ENCODE measurements at regions not wholly inside any gene's neighbourhood (a gene's known extent, or its start where the extent isn't known, plus 50 kb on each side); places are given as distances from the start of the nearest gene placed in this dataset.

DNA sequence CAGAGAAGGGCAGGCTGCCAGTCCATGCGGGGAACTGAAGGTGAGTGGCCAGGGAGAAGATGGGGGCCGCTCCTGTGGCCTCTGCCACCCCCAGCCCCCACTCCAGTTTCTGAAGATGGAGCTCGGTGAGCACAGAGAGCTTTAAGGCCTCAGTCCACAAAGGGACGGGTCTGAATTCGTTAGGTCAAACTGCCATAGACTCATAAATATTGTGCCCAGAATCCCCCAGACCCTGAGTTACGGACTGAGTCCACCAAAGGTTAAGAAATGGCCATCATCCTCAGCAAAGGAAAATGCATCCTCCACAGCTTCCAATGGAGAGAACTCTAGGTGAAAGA lies 344.2 kb downstream of the BUD13 start:
- H3K4me3 ChIP-seq (ENCODE audit: control insufficient read depth, low read depth, low read length), result no peak overlapping the region
- TF ChIP-seq, protein P1, sequence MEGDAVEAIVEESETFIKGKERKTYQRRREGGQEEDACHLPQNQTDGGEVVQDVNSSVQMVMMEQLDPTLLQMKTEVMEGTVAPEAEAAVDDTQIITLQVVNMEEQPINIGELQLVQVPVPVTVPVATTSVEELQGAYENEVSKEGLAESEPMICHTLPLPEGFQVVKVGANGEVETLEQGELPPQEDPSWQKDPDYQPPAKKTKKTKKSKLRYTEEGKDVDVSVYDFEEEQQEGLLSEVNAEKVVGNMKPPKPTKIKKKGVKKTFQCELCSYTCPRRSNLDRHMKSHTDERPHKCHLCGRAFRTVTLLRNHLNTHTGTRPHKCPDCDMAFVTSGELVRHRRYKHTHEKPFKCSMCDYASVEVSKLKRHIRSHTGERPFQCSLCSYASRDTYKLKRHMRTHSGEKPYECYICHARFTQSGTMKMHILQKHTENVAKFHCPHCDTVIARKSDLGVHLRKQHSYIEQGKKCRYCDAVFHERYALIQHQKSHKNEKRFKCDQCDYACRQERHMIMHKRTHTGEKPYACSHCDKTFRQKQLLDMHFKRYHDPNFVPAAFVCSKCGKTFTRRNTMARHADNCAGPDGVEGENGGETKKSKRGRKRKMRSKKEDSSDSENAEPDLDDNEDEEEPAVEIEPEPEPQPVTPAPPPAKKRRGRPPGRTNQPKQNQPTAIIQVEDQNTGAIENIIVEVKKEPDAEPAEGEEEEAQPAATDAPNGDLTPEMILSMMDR (IDR thresholded peaks at IDR 0.05; ENCODE audit: control insufficient read depth, insufficient read depth, low read depth, low read length, missing control alignments), result no peak
- DNase-seq (ENCODE audit: low read depth), result no peak

DNA sequence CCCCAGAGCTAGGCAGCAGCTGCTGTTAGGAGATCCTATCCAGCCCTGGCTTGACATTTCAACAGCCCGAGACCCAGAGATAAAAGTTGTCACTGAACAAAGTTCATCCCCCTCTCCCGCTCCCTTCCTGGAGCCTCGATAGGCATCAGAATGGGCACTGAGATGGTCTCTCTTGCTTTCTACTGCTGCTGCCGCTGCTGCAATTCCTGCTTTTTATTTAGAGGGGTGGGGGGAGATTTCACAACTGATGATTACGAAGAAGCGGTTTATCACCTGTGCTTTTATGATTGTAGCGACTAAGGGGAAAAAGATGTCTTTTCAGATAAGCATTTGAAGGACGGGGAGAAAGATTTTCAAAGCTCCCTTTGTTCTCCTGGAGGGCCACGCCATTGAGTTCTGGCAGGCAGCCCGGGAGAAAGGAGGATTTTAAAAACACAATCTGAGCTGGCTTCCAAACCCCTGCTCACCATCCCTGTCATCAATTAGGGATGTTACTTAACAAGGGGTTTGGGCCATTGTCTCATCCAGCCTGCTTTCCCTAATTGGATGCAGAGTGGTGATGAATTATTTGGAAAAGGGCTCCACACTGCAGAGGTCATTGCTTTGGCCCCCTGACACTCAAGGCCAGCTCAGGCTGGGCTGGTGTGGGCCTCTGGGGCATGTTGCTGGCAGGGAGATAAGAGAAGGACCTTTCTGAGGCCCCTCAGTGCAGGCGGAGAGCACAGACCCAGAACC lies 344.7 kb downstream of the BUD13 start:
- DNase-seq (ENCODE audit: low read depth), result no peak
- no peak overlapping the region for H3K4me3 ChIP-seq (ENCODE audit: control insufficient read depth, low read depth, low read length)
- TF ChIP-seq, protein P1 (IDR thresholded peaks at IDR 0.05; ENCODE audit: control insufficient read depth, insufficient read depth, low read depth, low read length, missing control alignments), result no peak

DNA sequence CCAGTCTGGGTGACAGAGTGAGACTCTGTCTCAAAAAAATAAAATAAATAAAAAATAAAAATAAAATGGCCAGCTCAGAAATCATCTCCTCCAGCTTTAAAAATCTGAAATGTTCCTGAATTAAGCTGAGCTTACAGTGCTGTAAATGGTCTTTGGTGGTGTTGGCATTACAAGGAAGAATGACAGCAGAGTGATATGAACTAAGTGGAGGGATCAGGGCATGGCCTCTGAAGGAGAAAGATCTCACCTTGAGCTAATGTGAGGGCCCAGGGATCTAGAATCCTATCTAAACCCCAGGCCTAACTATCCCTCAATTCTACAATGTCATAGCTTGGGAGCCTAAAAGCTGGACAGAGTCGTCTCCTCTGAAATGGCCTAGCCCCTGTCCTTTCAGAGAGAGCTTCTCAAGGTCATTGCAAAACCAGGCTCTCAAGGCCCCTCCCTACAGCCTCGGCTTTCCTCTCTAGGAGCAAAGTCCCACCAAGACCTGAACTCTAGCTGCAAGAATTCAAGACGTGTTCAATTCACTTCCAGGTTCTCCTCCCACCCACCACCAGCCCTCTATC lies 345.4 kb downstream of the BUD13 start:
- DNase-seq (ENCODE audit: low read depth), result no peak
- TF ChIP-seq, protein P1 (IDR thresholded peaks at IDR 0.05; ENCODE audit: control insufficient read depth, insufficient read depth, low read depth, low read length, missing control alignments), result no peak
- H3K4me3 ChIP-seq (ENCODE audit: control insufficient read depth, low read depth, low read length), result no peak overlapping the region

DNA sequence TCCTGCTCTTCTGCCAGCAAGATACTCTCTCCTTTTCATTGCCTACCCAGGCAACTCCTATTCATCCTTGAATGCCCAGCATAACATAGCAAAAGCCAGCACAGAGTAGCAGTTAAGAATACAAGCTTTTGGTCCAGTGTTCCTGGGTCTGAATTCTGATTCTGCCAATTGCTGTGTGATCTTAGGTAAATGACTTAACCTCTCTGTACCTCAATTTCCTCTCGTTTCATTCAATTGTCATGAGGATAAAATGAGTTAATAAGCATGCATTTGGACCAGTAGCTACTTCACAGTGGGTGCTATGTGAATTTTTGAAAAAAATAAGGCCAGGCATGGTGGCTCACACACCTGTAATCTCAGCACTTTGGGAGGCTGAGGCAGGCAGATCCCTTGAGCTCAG lies 346.0 kb downstream of the BUD13 start:
- DNase-seq (ENCODE audit: low read depth), result no peak
- TF ChIP-seq, protein P1 (IDR thresholded peaks at IDR 0.05; ENCODE audit: control insufficient read depth, insufficient read depth, low read depth, low read length, missing control alignments), result no peak
- no peak overlapping the region for H3K4me3 ChIP-seq (ENCODE audit: control insufficient read depth, low read depth, low read length)

DNA sequence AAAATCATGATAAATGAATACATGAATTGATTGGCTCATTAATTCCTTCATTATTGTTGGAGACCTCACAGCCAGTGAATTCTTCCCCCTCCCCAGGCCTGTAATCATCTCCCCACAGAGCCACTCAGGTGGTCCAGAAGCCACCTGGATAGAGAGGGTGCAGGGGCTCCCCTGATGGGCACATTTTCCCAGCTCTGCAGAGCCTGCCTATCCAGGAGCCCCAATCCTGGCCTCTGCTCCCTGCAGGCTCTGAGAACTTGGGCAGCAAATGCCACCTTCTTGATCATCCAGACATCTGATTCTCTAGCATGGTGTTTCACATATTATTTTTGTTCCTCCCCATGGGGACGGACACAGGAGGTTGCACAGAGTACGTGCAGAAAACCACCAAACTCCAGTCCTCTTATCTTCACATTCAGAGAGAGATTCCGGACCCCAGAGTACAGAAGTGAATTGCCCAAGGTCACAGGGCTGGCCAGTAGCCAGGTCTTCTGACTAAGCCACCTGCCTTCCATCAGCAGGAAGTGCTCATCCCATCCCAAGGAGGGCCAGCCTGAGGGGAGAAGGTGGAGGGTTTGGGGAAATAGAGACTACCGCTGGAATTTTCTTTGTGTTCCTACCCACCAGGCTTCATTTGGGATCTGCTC lies 348.0 kb downstream of the BUD13 start:
- TF ChIP-seq, protein P1 (IDR thresholded peaks at IDR 0.05; ENCODE audit: control insufficient read depth, insufficient read depth, low read depth, low read length, missing control alignments), result no peak
- no peak for DNase-seq (ENCODE audit: low read depth)
- no peak overlapping the region for H3K4me3 ChIP-seq (ENCODE audit: control insufficient read depth, low read depth, low read length)

DNA sequence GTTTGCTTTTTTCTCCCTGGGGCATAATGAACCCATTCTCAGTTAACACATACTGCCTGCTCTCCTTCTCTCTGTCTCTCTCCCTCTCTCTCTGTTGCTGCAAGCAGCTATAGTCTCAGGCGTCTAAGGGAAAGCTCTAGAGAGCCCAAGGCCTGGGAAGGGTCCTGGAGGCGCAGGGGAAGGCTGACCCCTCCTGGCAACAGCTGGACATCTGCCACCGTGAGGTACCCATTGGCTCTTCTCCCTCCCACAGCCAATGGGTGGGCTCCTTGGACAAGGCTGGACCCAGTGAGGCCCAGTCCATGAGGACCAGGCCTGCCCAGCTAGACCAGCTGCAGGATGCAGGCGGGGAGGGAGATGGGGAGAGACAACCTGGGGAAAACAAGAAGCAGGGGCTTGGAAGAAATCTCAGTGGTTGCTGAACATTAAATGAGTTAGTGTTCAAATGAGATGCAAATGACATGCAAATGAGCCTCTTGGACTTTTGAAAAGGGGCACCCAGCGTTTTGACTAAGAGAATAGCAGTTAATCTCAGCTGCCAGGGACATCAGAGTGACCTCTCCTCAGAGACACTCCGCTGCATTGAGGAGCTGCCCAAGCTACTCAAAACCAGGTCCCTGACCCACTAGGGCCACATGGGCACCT lies 349.7 kb downstream of the BUD13 start:
- TF ChIP-seq, protein P1 (IDR thresholded peaks at IDR 0.05; ENCODE audit: control insufficient read depth, insufficient read depth, low read depth, low read length, missing control alignments), result no peak
- no peak overlapping the region for H3K4me3 ChIP-seq (ENCODE audit: control insufficient read depth, low read depth, low read length)
- no peak for DNase-seq (ENCODE audit: low read depth)

Measured in AG09309 (cell line).